HG03460 (cell line): ENCODE measurements at regions not wholly inside any gene's neighbourhood (a gene's known extent, or its start where the extent isn't known, plus 50 kb on each side); places are given as distances from the start of the nearest gene placed in this dataset.

Experiments used
- ATAC-seq: cut with Tn5 transposase; IDR thresholded peaks from one replicate; pipeline ENCODE4 v1.9.1; 2021; ENCODE audit not compliant: unreplicated experiment

GRCh38 chr3:163890661-163891060, 1187.6 kb downstream of the SI start:
- no peak for ATAC-seq

DNA sequence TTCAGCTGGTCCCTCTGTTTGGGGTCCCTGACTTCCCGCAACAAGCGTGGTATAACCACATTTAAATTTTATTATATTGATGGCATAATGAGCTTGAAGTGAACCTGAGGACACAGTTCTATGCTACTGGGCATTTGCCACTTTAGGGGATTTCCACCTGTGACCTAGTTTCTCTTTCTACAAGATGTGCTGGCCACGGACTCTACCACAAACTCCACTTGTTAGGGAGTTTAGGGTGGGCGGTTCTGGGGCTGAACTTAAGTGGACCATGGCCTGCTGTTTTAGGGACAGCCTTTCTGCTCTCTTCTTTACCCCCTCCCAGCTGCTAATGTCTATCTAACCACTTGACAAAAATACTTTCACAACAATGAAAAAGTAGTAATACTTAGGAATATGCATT, 1199.1 kb downstream of the SI start:
- no peak for ATAC-seq

DNA sequence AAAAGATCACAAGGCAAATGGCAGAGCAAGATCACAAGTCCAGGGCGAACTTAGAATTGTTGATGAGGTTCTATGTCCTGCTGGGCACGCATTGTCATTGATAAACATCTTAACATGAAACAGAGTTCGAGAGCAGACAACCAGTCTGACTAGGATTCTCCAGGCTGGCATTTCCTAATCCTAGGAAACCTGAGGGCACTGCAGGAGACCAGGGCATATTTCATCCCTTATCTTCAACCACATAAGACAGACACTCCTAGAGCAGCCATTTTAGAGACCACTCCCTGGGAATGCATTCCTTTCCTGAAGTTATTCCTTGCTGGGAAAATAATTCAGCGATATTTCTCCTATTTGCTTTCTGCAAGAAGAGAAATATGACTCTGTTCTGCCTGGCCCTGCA, 1199.9 kb downstream of the SI start:
- ATAC-seq, result no peak

DNA sequence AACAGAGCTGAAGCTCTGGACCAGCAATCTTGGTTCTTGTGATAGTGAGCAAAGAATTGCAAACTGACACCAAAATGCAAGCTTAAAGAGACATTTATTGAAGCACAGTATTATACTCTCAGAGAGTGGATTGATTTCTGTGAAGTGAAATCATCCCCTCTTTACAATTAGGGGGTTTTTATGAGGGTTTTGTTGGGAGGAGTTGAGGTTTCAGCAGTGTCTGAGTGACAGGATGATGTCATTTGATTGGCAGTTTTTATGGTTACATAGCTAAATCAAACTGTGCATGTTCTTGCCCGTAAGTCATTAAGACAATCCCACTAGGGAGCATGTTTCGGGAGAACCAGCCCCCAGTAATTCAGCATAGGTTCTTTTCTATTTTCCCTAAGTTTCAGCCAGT, 1200.5 kb downstream of the SI start:
- no peak for ATAC-seq

GRCh38 chr3:163863146-163863545, 1215.2 kb downstream of the SI start:
- ATAC-seq, result no peak

- ATAC-seq, result no peak
Observed at GRCh38 chr3:163852233-163852632, 1226.1 kb downstream of the SI start.

GRCh38 chr3:163838769-163839168, 1239.5 kb downstream of the SI start:
- no peak for ATAC-seq

- no peak for ATAC-seq
Observed at GRCh38 chr3:163832547-163832946, 1245.7 kb downstream of the SI start.

DNA sequence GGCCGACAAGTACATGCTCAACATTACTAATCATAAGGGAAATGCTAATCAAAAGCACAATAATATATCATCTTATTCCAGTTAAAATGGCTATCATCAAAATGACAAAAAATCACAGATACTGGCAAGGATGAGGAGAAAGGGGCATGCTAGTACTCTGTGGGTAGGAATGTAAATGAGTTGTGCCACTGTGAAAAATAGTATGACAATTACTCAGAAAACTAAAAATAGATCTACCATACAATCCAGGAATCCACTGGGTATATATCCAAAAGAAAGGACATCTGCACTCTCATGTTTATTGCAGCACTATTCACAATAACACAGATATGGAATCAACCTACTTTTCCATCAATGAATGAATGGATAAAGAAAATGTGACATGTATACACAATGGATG, 1256.5 kb downstream of the SI start:
- ATAC-seq, result no peak

- ATAC-seq, result no peak
Observed at GRCh38 chr3:163817015-163817414, 1261.3 kb downstream of the SI start.

- ATAC-seq, result no peak
Observed at GRCh38 chr3:163813935-163814334, 1264.4 kb downstream of the SI start.

DNA sequence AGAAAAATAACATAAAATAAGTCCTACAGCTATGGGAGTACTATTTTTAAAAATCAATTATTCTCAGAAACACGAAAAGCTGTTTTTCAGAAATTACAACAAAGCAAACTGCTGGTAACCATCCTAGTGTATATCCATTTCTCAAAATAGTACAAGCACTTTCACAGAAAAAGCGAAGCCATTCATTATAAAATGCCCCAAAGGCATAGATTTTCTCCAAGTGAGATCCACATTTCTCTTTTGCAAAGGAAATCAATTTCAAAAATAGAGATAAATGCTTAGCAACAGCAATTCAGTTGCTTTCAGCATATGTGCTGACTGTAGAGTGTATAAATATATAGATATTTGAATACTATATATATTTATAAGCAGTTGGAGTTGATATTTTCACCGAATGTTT, 1266.3 kb downstream of the SI start:
- ATAC-seq, result no peak

DNA sequence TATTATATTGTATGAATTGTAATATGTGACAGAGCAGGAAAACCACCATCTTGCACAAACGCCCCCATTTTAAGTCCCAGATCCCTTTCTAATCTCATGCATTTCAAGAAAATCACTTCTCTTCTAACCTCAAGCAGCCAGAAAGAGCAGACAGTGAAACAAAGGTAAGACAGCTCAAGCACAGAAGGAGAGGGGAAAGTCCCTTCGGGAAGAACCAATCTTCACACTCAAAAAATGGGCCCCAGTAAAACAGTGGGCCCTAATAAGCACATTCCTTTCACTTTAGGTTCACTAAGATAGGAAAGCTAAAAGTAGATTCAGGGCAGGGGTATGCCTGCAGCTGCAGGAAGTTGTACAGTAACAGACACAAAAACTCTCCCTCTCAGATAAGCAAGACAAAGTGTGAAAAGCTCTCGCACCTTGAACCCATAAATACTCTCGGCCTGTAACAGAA, 1268.7 kb downstream of the SI start:
- peak; percentile 68 for ATAC-seq

- ATAC-seq, result no peak
Observed at GRCh38 chr3:163786416-163786815, 1291.9 kb downstream of the SI start.

- ATAC-seq, result no peak
Observed at GRCh38 chr3:163785693-163786092, 1292.6 kb downstream of the SI start.

DNA sequence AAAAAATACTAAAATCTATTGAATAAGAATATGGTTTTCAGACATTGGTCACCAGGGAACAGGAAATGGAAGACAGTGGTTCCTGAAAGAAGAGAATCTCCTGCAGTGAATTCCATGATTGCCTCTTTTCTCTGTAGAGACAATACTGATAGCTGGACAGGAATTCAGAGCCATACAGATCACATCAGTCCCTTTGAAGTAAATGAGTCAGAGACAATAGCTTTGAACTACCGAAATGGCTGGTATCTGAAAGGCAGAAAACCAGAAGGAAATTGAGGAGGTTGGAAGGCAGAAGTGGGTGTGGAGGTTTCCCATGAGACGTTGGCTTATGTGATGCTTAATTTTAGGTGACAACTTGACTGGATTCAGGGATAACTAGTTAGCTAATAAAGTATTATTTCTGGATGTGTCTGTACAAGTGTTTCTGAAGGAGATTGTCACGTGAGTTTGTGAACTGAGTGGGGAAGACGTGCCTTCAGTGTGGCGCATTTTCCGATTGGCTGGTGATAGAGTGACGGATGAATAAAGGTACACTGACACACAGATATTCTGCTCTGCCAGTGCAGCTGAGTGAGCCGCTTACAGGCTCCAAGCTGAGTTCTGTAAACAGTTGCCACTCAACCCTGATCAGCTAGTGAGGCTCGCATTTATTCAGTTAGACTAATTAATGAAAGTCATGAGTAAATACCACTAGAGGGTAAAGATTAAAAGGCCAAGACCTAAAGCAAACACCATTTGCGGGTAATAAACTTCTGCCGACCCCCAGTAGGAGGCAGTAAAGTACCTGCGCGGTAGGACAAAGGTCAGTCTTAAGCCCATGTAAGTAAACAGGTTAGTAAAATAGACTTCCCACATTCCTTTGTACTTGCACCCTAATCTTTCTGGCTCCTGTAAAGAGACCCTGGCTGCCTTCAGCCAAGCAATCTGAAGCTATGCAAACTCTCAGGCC, 1298.6 kb downstream of the SI start:
- no peak for ATAC-seq

GRCh38 chr3:163776743-163777142, 1301.6 kb downstream of the SI start:
- no peak for ATAC-seq

DNA sequence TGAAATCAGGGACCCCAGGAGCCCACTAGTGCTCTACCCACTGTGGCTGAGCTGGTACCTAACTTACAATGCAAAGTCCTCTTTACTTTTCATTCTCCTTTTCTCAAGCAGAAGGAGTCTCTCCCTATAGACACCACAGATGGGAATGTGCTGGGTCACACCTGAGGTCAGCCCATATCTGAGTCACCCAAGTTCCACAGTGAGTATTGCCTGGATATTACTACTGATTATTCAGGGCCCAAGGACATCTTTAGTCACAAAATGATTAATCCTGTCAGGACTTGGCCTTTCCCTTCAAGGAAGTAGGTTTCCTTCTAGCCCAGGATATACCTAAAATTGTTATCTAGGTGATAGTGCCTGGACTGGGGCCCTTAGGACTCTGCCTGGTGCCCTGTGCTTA, 1305.2 kb downstream of the SI start:
- no peak for ATAC-seq

- no peak for ATAC-seq
Observed at GRCh38 chr3:163768048-163768447, 1310.2 kb downstream of the SI start.

GRCh38 chr3:163766112-163766511, 1312.2 kb downstream of the SI start:
- ATAC-seq, result no peak

DNA sequence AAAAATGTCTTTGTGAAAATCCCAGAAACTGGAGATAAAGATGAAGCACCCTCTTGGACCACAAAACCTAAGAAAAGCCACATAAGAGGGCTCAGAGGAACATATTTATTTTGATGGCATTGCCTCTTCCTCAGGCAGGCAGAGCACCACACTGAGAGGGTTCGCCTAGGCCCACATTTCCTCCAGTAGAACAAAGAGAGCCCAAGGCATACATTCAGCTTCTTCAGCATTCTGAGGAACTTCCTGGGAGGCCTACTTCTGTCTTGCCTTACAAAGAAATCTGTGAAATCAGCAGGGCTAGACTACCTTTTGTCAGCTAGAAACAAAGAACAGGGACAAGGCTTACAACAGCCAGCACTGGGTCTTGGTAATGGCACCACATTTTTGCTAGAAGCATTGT, 1325.3 kb downstream of the SI start:
- no peak for ATAC-seq

DNA sequence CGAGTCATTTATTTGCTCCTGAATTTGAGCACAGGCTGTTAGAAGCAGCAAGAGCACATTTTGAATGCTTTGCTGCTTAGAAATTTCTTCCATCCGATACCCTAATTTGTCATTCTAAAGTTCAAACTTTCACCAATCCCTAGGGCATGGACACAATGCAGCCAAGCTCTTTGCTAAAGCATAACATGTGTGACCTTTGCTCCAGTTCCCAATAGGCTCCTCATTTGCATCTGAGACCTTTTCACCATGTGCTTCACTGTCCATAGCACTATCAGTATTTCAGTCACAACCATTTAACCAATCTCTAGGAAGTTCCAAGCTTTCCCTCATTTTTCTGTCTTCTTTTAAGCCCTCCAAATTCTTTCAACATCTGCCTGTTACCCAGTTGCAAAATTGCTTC, 1333.1 kb downstream of the SI start:
- no peak for ATAC-seq

- no peak for ATAC-seq
Observed at GRCh38 chr3:163735394-163735793, 1342.9 kb downstream of the SI start.
